Astrocyte of the spinal cord (primary cell): ENCODE measurements at regions not wholly inside any gene's neighbourhood (a gene's known extent, or its start where the extent isn't known, plus 50 kb on each side); places are given as distances from the start of the nearest gene placed in this dataset.

ENCODE experiments used
- DNase-seq: peaks from one replicate; pipeline ENCODE4 v3.0.0; 2011; ENCODE audit warnings: low read depth, low spot score
- H3K4me3 ChIP-seq: 2 replicates; pipeline ENCODE4 v1.5.1; 2011; ENCODE audit warnings: low read depth, mild to moderate bottlenecking, low read length, moderate library complexity
- CTCF ChIP-seq: IDR thresholded peaks from 2 replicates; pipeline ENCODE4 v1.5.1; 2012; ENCODE audit warnings: low read depth, mild to moderate bottlenecking, low read length, inconsistent platforms
- in situ Hi-C: cut with HindIII; loops from 2 replicates; pipeline ENCODE4 v1.10.0; 2017; ENCODE audit warnings: low sequenced_read_pairs

- in situ Hi-C loops = no loop called here
- no peak for DNase-seq
- no peak for TF ChIP-seq CTCF
- H3K4me3 ChIP-seq = no peak overlapping the region
Observed at GRCh38 chr9:108117795-108118194, 628.2 kb upstream of the KLF4 start.

- no peak for TF ChIP-seq CTCF
- in situ Hi-C loops = no loop called here
- no peak for DNase-seq
- no peak overlapping the region for H3K4me3 ChIP-seq
Observed at GRCh38 chr9:108117306-108117705, 627.7 kb upstream of the KLF4 start.

GRCh38 chr9:108113596-108113995 is 624.0 kb upstream of the KLF4 start:
- no peak for DNase-seq
- no peak overlapping the region for H3K4me3 ChIP-seq
- in situ Hi-C loops = no loop called here
- TF ChIP-seq CTCF = no peak

GRCh38 chr9:108109927-108110690 is 620.5 kb upstream of the KLF4 start:
- no peak for TF ChIP-seq CTCF
- DNase-seq = no peak
- no peak overlapping the region for H3K4me3 ChIP-seq
- in situ Hi-C loops = no loop called here

- no peak overlapping the region for H3K4me3 ChIP-seq
- in situ Hi-C loops = no loop called here
- no peak for TF ChIP-seq CTCF
- no peak for DNase-seq
Observed at GRCh38 chr9:108108852-108109448, 619.4 kb upstream of the KLF4 start.

GRCh38 chr9:108108280-108108851 is 618.8 kb upstream of the KLF4 start:
- in situ Hi-C loops = no loop called here
- no peak for TF ChIP-seq CTCF
- no peak for DNase-seq
- H3K4me3 ChIP-seq = no peak overlapping the region
